GM12865 (cell line): ENCODE measurements at regions not wholly inside any gene's neighbourhood (a gene's known extent, or its start where the extent isn't known, plus 50 kb on each side); places are given as distances from the start of the nearest gene placed in this dataset.

ENCODE experiments used
- DNase-seq: peaks from one replicate; pipeline ENCODE4 v3.0.0; 2010; ENCODE audit warnings: low read depth
- H3K4me3 ChIP-seq: 2 replicates; pipeline ENCODE4 v1.5.1; 2011; ENCODE audit warnings: mild to moderate bottlenecking, low read depth, low read length, control low read depth
- CTCF ChIP-seq: IDR thresholded peaks from 2 replicates; pipeline ENCODE4 v1.5.1; 2011; ENCODE audit warnings: low read length, control low read depth, low read depth, inconsistent platforms; ENCODE audit not compliant: insufficient read depth; ENCODE audit errors: missing control alignments

GRCh38 chr17:77807746-77808441 lies 150.6 kb upstream of the TNRC6C start:
- H3K4me3 ChIP-seq = no peak overlapping the region
- no peak for TF ChIP-seq CTCF
- DNase-seq = no peak

GRCh38 chr17:77808686-77809425 lies 149.6 kb upstream of the TNRC6C start:
- no peak overlapping the region for H3K4me3 ChIP-seq
- no peak for DNase-seq
- TF ChIP-seq CTCF = no peak

- TF ChIP-seq CTCF = no peak
- H3K4me3 ChIP-seq = no peak overlapping the region
- no peak for DNase-seq
Measured at GRCh38 chr17:77809814-77810213, 148.7 kb upstream of the TNRC6C start.

GRCh38 chr17:77810536-77810935 lies 148.0 kb upstream of the TNRC6C start:
- TF ChIP-seq CTCF = no peak
- H3K4me3 ChIP-seq = no peak overlapping the region
- no peak for DNase-seq

- H3K4me3 ChIP-seq = no peak overlapping the region
- DNase-seq = no peak
- no peak for TF ChIP-seq CTCF
Measured at GRCh38 chr17:77811521-77811920, 147.0 kb upstream of the TNRC6C start.

- TF ChIP-seq CTCF = no peak
- no peak overlapping the region for H3K4me3 ChIP-seq
- no peak for DNase-seq
Measured at GRCh38 chr17:77814091-77814772, 144.3 kb upstream of the TNRC6C start.
